ENCODE measurements at regions not wholly inside any gene's neighbourhood (a gene's known extent, or its start where the extent isn't known, plus 50 kb on each side); places are given as distances from the start of the nearest gene placed in this dataset.
"Not testable (repeated sequence)": the region's sequence is repeated elsewhere in the genome, so short reads cannot be mapped to it uniquely, and the experiment has no call there.

DNA sequence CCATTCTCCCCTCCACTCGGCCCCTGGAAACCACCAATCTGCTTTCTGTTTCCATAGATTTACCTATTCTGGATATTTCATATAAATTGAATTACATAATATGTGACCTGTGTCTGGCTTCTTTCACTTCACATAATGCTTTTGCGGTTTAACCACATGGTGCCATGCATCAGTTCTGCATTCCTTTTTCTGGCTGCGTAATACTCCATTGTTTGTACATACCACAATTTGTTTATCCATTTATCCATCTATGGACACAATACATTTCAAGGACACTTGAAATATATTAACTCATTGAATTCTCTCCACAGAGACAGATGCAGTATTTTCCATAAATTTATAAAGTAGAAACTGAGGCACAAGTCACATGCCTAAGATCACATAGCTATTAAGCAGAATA, 110.3 kb upstream of the ETV6 start:
- no peak overlapping the region for H3K9ac ChIP-seq (ENCODE audit: low read length)
- H3K4me3 ChIP-seq (ENCODE audit: low read depth, low read length) = no peak overlapping the region
- no peaks in the 10 kb centered on the region for H3K4me1 ChIP-seq (ENCODE audit: control insufficient read depth, insufficient read depth, low read length)
- no peak overlapping the region for H3K27ac ChIP-seq (ENCODE audit: low read depth, low read length)
- no peaks in the 10 kb centered on the region for H3K36me3 ChIP-seq (ENCODE audit: control insufficient read depth, insufficient read depth, low read length)
- H3K9me3 ChIP-seq (ENCODE audit: control insufficient read depth, insufficient read depth, low read depth, low read length) = no peaks in the 10 kb centered on the region
- no peaks in the 10 kb centered on the region for H3K27me3 ChIP-seq (ENCODE audit: control insufficient read depth, insufficient read depth, low read length)

DNA sequence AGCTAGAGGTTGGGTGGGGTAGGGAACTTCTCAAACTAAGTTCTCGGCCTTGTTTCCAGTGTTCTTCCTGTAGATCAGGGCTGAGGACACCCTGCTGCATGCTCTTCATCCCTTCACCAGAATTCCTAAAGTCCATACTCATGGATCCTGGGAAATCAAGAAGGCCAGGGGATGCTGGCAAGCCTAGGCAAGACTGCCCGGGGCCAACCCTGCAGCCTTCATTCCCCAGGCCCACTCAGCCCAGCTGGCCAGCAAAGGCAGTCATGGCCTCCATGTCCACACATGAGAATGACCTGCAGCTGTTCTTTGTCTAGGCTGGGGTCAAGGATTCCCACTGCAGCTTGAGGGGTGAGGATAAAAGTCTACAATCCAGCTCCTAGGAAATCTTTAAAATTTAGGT, 109.3 kb upstream of the ETV6 start:
- H3K4me3 ChIP-seq (ENCODE audit: low read depth, low read length) = no peak overlapping the region
- no peak overlapping the region for H3K27ac ChIP-seq (ENCODE audit: low read depth, low read length)
- H3K4me1 ChIP-seq (ENCODE audit: control insufficient read depth, insufficient read depth, low read length) = 0 out of 2 replicates have a peak, but pooled peaks cover under 1% of the 10 kb centered on the region
- H3K36me3 ChIP-seq (ENCODE audit: control insufficient read depth, insufficient read depth, low read length) = no peaks in the 10 kb centered on the region
- H3K9ac ChIP-seq (ENCODE audit: low read length) = no peak overlapping the region
- no peaks in the 10 kb centered on the region for H3K27me3 ChIP-seq (ENCODE audit: control insufficient read depth, insufficient read depth, low read length)
- H3K9me3 ChIP-seq (ENCODE audit: control insufficient read depth, insufficient read depth, low read depth, low read length) = no peaks in the 10 kb centered on the region

DNA sequence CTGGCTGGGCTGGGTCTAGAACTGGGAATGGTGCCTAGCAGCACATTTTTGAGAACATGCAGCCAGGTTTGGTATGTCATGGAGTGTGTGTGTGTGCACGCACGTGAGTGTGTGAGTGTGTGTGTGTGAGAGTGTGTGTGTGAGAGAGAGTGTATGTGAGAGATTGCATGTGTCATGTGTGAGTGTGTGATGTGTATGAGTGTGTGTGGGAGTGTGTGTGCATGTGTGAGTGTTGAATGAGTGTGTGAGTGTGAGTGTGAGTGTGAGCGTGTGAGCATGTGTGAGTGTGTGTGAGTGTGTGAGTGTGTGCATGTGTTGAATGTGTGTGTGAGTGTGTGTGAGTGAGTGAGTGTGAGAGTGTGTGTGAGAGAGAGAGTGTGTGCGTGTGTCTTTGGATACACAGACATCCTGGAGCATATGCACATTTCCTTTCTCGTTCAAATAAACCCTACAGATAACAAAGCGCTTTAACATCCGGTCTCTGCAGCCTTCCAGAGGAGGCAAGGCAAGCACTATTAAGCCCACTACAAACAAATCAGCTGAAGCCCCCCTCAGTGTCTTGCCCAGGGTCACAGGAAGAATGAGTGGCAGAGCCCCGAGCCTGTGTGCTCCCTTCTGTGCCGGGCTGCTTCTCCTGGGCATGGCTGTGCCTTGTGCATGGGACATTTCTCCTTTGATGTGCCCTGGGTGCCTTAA, 108.7 kb upstream of the ETV6 start:
- no peak overlapping the region for H3K9ac ChIP-seq (ENCODE audit: low read length)
- H3K4me1 ChIP-seq (ENCODE audit: control insufficient read depth, insufficient read depth, low read length) = peaks cover 5% of the 10 kb centered on the region; the same call in 1 of the 2 replicates
- no peaks in the 10 kb centered on the region for H3K27me3 ChIP-seq (ENCODE audit: control insufficient read depth, insufficient read depth, low read length)
- no peaks in the 10 kb centered on the region for H3K9me3 ChIP-seq (ENCODE audit: control insufficient read depth, insufficient read depth, low read depth, low read length)
- no peak overlapping the region for H3K4me3 ChIP-seq (ENCODE audit: low read depth, low read length)
- no peak overlapping the region for H3K27ac ChIP-seq (ENCODE audit: low read depth, low read length)
- no peaks in the 10 kb centered on the region for H3K36me3 ChIP-seq (ENCODE audit: control insufficient read depth, insufficient read depth, low read length)

DNA sequence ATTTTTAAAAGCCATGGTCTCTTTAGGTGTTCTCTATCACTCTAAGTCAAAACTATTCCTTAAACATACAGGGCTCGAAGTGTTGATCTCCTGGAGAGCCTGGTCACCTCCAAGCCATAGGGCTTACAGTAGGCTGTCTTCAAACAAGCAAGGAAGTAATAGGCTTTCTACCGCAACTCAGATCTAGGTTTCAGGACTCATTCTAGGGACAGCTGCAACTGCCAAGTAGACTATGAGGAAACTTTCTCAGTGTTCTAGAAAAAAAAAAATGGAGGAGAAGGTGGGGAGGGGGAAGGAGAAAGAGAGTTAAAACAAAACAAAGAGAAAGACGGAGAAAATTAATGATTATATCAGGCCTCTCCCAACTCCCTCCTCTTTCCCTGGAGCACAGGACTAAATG, 106.9 kb upstream of the ETV6 start:
- Histone ChIP-seq H3K36me3 (ENCODE audit: control insufficient read depth, insufficient read depth, low read length) (no peaks in the 10 kb centered on the region), H3K27ac (ENCODE audit: low read depth, low read length) (no peak overlapping the region), H3K27me3 (ENCODE audit: control insufficient read depth, insufficient read depth, low read length) (no peaks in the 10 kb centered on the region), H3K9me3 (ENCODE audit: control insufficient read depth, insufficient read depth, low read depth, low read length) (no peaks in the 10 kb centered on the region), H3K4me1 (ENCODE audit: control insufficient read depth, insufficient read depth, low read length) (peaks cover 8% of the 10 kb centered on the region; the same call in 1 of the 2 replicates), H3K4me3 (ENCODE audit: low read depth, low read length) (no peak overlapping the region), H3K9ac (ENCODE audit: low read length) (no peak overlapping the region)

- Histone ChIP-seq H3K27ac (ENCODE audit: low read depth, low read length) (no peak overlapping the region), H3K36me3 (ENCODE audit: control insufficient read depth, insufficient read depth, low read length) (no peaks in the 10 kb centered on the region), H3K27me3 (ENCODE audit: control insufficient read depth, insufficient read depth, low read length) (no peaks in the 10 kb centered on the region), H3K9me3 (ENCODE audit: control insufficient read depth, insufficient read depth, low read depth, low read length) (no peaks in the 10 kb centered on the region), H3K9ac (ENCODE audit: low read length) (no peak overlapping the region), H3K4me3 (ENCODE audit: low read depth, low read length) (no peak overlapping the region), H3K4me1 (ENCODE audit: control insufficient read depth, insufficient read depth, low read length) (peaks cover 8% of the 10 kb centered on the region; the same call in 1 of the 2 replicates)
Measured at GRCh38 chr12:11543457-11544158, 105.9 kb upstream of the ETV6 start.

GRCh38 chr12:11545484-11546330, 103.8 kb upstream of the ETV6 start:
- Histone ChIP-seq H3K9me3 (ENCODE audit: control insufficient read depth, insufficient read depth, low read depth, low read length) (no peaks in the 10 kb centered on the region), H3K27ac (ENCODE audit: low read depth, low read length) (no peak overlapping the region), H3K27me3 (ENCODE audit: control insufficient read depth, insufficient read depth, low read length) (no peaks in the 10 kb centered on the region), H3K9ac (ENCODE audit: low read length) (no peak overlapping the region), H3K4me3 (ENCODE audit: low read depth, low read length) (no peak overlapping the region), H3K36me3 (ENCODE audit: control insufficient read depth, insufficient read depth, low read length) (no peaks in the 10 kb centered on the region), H3K4me1 (ENCODE audit: control insufficient read depth, insufficient read depth, low read length) (peaks cover 8% of the 10 kb centered on the region; the same call in 1 of the 2 replicates)

GRCh38 chr12:11546582-11547270, 102.7 kb upstream of the ETV6 start:
- not testable (repeated sequence) for H3K9ac ChIP-seq (ENCODE audit: low read length); H3K27ac ChIP-seq (ENCODE audit: low read depth, low read length); H3K27me3 ChIP-seq (ENCODE audit: control insufficient read depth, insufficient read depth, low read length); H3K9me3 ChIP-seq (ENCODE audit: control insufficient read depth, insufficient read depth, low read depth, low read length); H3K4me1 ChIP-seq (ENCODE audit: control insufficient read depth, insufficient read depth, low read length); H3K4me3 ChIP-seq (ENCODE audit: low read depth, low read length); H3K36me3 ChIP-seq (ENCODE audit: control insufficient read depth, insufficient read depth, low read length)

- not testable (repeated sequence) for H3K9me3 ChIP-seq (ENCODE audit: control insufficient read depth, insufficient read depth, low read depth, low read length); H3K4me3 ChIP-seq (ENCODE audit: low read depth, low read length); H3K27me3 ChIP-seq (ENCODE audit: control insufficient read depth, insufficient read depth, low read length); H3K36me3 ChIP-seq (ENCODE audit: control insufficient read depth, insufficient read depth, low read length); H3K27ac ChIP-seq (ENCODE audit: low read depth, low read length); H3K9ac ChIP-seq (ENCODE audit: low read length); H3K4me1 ChIP-seq (ENCODE audit: control insufficient read depth, insufficient read depth, low read length)
Measured at GRCh38 chr12:11547271-11547646, 102.2 kb upstream of the ETV6 start.

DNA sequence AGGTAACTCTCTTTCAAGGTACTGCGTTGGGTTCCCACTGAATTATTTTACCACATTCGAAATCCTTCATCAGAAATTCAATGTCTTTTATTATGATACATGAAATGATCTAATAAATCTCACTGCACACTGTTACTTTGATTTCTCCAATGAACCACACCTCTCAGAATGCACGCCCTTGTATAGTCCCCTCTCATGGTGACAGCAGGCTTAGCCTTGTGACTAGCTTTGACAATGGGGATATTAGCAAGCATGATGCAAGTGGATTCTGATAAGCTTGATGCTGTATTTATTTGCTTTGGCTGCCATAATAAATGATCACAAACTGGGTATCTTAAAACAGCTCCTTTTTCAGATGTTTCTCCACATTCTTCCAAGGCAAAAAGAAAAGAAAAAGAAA, 100.4 kb upstream of the ETV6 start:
- Histone ChIP-seq H3K36me3 (ENCODE audit: control insufficient read depth, insufficient read depth, low read length) (no peaks in the 10 kb centered on the region), H3K9ac (ENCODE audit: low read length) (no peak overlapping the region), H3K4me3 (ENCODE audit: low read depth, low read length) (no peak overlapping the region), H3K27ac (ENCODE audit: low read depth, low read length) (no peak overlapping the region), H3K4me1 (ENCODE audit: control insufficient read depth, insufficient read depth, low read length) (peaks cover 8% of the 10 kb centered on the region; the same call in 1 of the 2 replicates), H3K9me3 (ENCODE audit: control insufficient read depth, insufficient read depth, low read depth, low read length) (no peaks in the 10 kb centered on the region), H3K27me3 (ENCODE audit: control insufficient read depth, insufficient read depth, low read length) (no peaks in the 10 kb centered on the region)

- H3K4me1 ChIP-seq (ENCODE audit: control insufficient read depth, insufficient read depth, low read length) = peaks cover 10% of the 10 kb centered on the region; the same call in 1 of the 2 replicates
- no peaks in the 10 kb centered on the region for H3K36me3 ChIP-seq (ENCODE audit: control insufficient read depth, insufficient read depth, low read length)
- H3K9me3 ChIP-seq (ENCODE audit: control insufficient read depth, insufficient read depth, low read depth, low read length) = no peaks in the 10 kb centered on the region
- H3K9ac ChIP-seq (ENCODE audit: low read length) = no peak overlapping the region
- no peaks in the 10 kb centered on the region for H3K27me3 ChIP-seq (ENCODE audit: control insufficient read depth, insufficient read depth, low read length)
- no peak overlapping the region for H3K4me3 ChIP-seq (ENCODE audit: low read depth, low read length)
- H3K27ac ChIP-seq (ENCODE audit: low read depth, low read length) = no peak overlapping the region
Measured at GRCh38 chr12:11553871-11554533, 95.5 kb upstream of the ETV6 start.

Data from HUES6 (cell line).